ENCODE measurements at regions not wholly inside any gene's neighbourhood (a gene's known extent, or its start where the extent isn't known, plus 50 kb on each side); places are given as distances from the start of the nearest gene placed in this dataset.
A peak's percentile ranks its signal among the peaks of the same experiment; 100 is the strongest.

- BruUV-seq (replicated peaks) = no TSS peak
- no peak for TF ChIP-seq CTCF (IDR thresholded peaks at IDR 0.05; ENCODE audit: unreplicated experiment)
- Mint-ChIP-seq H3K27me3 (ENCODE audit: unreplicated experiment) (no peaks in the 10 kb centered on the region), H3K4me1 (ENCODE audit: low read depth, unreplicated experiment) (peaks cover 14% of the 10 kb centered on the region), H3K4me3 (ENCODE audit: low read depth, unreplicated experiment) (no peak overlapping the region), H3K27ac (ENCODE audit: unreplicated experiment) (no peak overlapping the region), H3K9me3 (ENCODE audit: low read depth, unreplicated experiment) (no peaks in the 10 kb centered on the region), H3K36me3 (ENCODE audit: insufficient read depth, unreplicated experiment) (peaks cover 2% of the 10 kb centered on the region)
- CTCF ChIA-PET = no interaction called here
- no peak for DNase-seq
- intact Hi-C loops (cut with micrococcal nuclease; ENCODE audit: unreplicated experiment) = no loop called here
Observed at GRCh38 chr12:84604551-84604950, 308.0 kb downstream of the SLC6A15 start.

- Mint-ChIP-seq H3K36me3 (ENCODE audit: insufficient read depth, unreplicated experiment) (peaks cover 5% of the 10 kb centered on the region), H3K4me1 (ENCODE audit: low read depth, unreplicated experiment) (peaks cover 20% of the 10 kb centered on the region), H3K27me3 (ENCODE audit: unreplicated experiment) (no peaks in the 10 kb centered on the region), H3K9me3 (ENCODE audit: low read depth, unreplicated experiment) (no peaks in the 10 kb centered on the region), H3K27ac (ENCODE audit: unreplicated experiment) (no peak overlapping the region), H3K4me3 (ENCODE audit: low read depth, unreplicated experiment) (no peak overlapping the region)
- no TSS peak for BruUV-seq (replicated peaks)
- intact Hi-C loops (cut with micrococcal nuclease; ENCODE audit: unreplicated experiment) = no loop called here
- CTCF ChIA-PET = no interaction called here
- TF ChIP-seq CTCF (IDR thresholded peaks at IDR 0.05; ENCODE audit: unreplicated experiment) = no peak
- DNase-seq = no peak
Observed at GRCh38 chr12:84603484-84604248, 308.9 kb downstream of the SLC6A15 start.

- TF ChIP-seq CTCF (IDR thresholded peaks at IDR 0.05; ENCODE audit: unreplicated experiment) = no peak
- no TSS peak for BruUV-seq (replicated peaks)
- no peaks in the 10 kb centered on the region for H3K27me3 Mint-ChIP-seq (ENCODE audit: unreplicated experiment)
- peaks cover 20% of the 10 kb centered on the region for H3K4me1 Mint-ChIP-seq (ENCODE audit: low read depth, unreplicated experiment)
- peaks cover 5% of the 10 kb centered on the region for H3K36me3 Mint-ChIP-seq (ENCODE audit: insufficient read depth, unreplicated experiment)
- intact Hi-C loops (cut with micrococcal nuclease; ENCODE audit: unreplicated experiment) = no loop called here
- H3K4me3 Mint-ChIP-seq (ENCODE audit: low read depth, unreplicated experiment) = no peak overlapping the region
- no peaks in the 10 kb centered on the region for H3K9me3 Mint-ChIP-seq (ENCODE audit: low read depth, unreplicated experiment)
- CTCF ChIA-PET = no interaction called here
- H3K27ac Mint-ChIP-seq (ENCODE audit: unreplicated experiment) = no peak overlapping the region
- DNase-seq = no peak
Observed at GRCh38 chr12:84601483-84601882, 311.1 kb downstream of the SLC6A15 start.

- Mint-ChIP-seq H3K4me3 (ENCODE audit: low read depth, unreplicated experiment) (no peak overlapping the region), H3K36me3 (ENCODE audit: insufficient read depth, unreplicated experiment) (peaks cover 5% of the 10 kb centered on the region), H3K27ac (ENCODE audit: unreplicated experiment) (peak overlapping the region; percentile 67), H3K9me3 (ENCODE audit: low read depth, unreplicated experiment) (no peaks in the 10 kb centered on the region), H3K4me1 (ENCODE audit: low read depth, unreplicated experiment) (peaks cover 20% of the 10 kb centered on the region), H3K27me3 (ENCODE audit: unreplicated experiment) (no peaks in the 10 kb centered on the region)
- no TSS peak for BruUV-seq (replicated peaks)
- TF ChIP-seq CTCF (IDR thresholded peaks at IDR 0.05; ENCODE audit: unreplicated experiment) = no peak
- peak; percentile 22 for DNase-seq
- intact Hi-C loops (cut with micrococcal nuclease; ENCODE audit: unreplicated experiment) = no loop called here
- CTCF ChIA-PET = no interaction called here
Observed at GRCh38 chr12:84599539-84599938, 313.1 kb downstream of the SLC6A15 start.
